HG03039 (cell line): ENCODE measurements at regions not wholly inside any gene's neighbourhood (a gene's known extent, or its start where the extent isn't known, plus 50 kb on each side); places are given as distances from the start of the nearest gene placed in this dataset.

Experiments used
- ATAC-seq: cut with Tn5 transposase; IDR thresholded peaks from one replicate; pipeline ENCODE4 v1.9.1; 2021; ENCODE audit warnings: mild to moderate bottlenecking, moderate library complexity; ENCODE audit not compliant: unreplicated experiment

DNA sequence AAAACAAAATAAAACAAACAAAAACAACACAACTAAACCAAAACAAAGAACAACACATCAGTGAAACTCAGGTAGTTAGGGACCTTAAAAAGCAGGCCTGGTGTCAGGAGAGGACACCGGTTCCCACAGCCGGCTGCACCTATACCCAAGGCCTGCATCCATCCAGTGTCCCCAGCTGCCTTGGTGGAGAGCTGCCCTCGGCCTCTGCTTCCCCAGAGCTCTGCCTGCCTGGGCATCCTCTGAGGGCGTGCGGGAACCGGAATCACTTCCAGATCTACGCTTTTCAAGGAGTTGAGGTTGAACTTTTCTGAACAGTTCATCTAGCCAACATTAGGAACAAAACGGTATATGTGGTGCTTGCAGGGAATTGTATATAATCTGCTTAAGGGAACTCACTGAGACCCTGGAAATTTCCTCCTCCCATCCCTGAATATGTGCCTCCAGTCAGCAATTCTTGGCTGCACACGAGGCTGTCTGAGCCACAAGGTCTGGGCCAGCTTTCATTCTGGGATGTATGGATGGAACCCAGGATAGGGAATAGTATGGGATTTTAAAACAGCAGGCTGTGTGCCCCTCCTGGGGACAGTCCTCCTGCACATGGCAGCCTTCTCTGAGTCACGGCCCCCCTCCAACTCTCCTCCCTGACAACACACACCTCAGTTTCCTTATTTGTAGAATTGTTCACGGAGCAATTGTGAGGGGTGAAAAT lies 319.0 kb upstream of the RTL1 start:
- ATAC-seq, result no peak

GRCh38 chr14:101223127-101223526 lies 319.6 kb upstream of the RTL1 start:
- no peak for ATAC-seq

GRCh38 chr14:101223561-101224162 lies 320.1 kb upstream of the RTL1 start:
- no peak for ATAC-seq

- no peak for ATAC-seq
Observed at GRCh38 chr14:101224356-101225156, 321.0 kb upstream of the RTL1 start.

DNA sequence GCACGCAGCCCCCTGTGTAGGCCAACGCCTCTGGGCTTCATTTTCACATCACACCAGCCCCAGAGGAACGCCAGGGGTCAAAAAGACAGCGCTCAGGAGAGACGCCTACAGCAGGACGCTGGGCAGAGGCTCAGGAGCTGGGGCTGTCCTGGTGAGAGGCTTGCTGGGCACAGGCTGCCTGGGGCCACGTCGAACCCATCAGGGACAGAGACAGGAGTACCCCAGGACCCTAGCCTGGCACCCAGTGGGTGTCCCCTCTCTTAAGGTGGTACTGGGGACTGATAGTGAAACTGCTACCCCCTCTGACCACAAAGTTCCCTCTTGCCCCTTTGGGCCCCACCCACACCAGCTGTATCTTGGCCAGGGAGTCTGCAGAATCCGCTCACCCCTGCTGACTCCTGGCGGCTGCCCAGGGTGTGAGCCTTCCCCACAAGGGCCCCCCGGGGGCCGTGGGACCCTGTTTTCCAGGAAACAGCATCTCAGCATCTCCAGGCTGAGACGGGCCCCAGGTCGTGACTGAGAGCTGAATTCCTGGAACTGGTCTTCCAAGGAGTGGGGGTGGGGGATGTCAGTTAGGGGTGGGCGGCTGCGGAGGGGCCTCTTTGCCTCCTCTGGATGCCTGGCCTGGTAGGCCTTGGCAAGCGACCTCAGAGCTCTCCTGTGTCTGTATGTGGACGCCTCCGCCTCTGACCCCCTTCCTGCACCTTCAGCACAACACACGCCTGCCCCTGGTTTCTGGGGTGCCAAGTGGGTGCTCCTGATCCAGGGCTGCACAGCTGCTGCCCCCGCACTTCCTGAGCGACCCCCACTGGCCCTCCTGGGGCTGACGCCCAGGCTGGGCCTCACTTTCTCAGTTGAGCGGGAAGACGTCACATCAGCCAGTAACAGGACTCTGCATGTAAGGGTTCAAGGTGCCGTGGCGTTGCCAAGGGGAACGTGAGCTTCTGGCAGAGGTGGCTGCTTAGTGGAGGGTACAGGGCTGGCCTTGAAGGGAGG lies 321.9 kb upstream of the RTL1 start:
- no peak for ATAC-seq

- no peak for ATAC-seq
Observed at GRCh38 chr14:101226265-101226602, 322.7 kb upstream of the RTL1 start.

GRCh38 chr14:101226603-101227425 lies 323.3 kb upstream of the RTL1 start:
- no peak for ATAC-seq

- ATAC-seq, result no peak
Observed at GRCh38 chr14:101227611-101228594, 324.4 kb upstream of the RTL1 start.

- ATAC-seq, result no peak
Observed at GRCh38 chr14:101228949-101229541, 325.5 kb upstream of the RTL1 start.

DNA sequence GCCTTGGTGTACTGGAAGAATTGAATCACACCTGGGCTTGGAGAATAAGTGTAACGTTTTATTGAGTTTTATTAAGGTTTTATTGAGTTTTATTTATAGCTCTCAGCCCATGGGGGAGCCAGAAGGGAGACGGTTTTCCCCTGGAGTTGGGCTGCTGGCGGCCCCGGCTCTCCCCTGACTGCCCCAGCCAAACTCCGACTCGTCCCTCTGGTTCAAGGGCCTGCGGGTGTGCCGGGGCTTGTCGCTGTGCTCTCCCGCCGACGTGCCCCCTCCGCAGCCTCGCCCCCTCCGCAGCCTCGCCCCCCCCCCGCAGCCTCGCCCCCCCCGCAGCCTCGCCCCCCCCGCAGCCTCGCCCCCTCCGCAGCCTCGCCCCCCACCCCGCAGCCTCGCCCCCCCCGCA lies 326.1 kb upstream of the RTL1 start:
- ATAC-seq, result no peak

DNA sequence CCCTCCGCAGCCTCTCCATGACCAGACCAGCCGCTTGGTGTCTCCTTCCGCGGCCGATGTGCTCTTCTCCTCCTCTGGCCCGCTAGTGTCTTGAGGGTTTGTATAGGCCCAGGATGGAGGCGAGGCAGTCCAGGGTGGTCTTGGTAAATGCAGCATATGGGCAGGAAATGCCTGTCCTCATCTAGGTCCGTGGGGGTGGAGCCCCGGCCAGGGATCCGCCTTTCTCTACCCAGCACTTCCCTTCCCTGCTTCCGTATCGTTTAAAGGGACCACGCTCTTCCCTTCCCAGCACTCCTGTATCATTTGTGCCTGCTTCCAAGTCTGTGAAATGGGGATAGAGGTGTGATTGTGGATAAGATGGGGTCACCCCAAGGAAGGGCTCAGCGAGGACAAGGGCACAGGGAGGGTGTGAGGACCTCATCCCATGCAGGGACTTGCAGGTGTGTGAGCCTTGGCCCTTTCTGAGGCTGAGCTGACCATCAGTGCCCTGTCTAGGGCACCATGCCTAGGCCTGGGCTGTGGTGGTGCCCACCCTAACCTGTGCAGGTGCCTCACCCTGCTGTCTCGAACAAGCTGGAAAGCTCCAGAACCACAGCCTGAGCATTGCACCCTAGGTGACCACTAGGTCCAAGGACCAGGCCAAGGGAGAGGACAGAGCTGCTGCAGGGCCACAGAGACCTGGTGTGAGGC lies 326.8 kb upstream of the RTL1 start:
- no peak for ATAC-seq

GRCh38 chr14:101230851-101231550 lies 327.5 kb upstream of the RTL1 start:
- ATAC-seq, result no peak

- ATAC-seq, result no peak
Observed at GRCh38 chr14:101231828-101232227, 328.3 kb upstream of the RTL1 start.

DNA sequence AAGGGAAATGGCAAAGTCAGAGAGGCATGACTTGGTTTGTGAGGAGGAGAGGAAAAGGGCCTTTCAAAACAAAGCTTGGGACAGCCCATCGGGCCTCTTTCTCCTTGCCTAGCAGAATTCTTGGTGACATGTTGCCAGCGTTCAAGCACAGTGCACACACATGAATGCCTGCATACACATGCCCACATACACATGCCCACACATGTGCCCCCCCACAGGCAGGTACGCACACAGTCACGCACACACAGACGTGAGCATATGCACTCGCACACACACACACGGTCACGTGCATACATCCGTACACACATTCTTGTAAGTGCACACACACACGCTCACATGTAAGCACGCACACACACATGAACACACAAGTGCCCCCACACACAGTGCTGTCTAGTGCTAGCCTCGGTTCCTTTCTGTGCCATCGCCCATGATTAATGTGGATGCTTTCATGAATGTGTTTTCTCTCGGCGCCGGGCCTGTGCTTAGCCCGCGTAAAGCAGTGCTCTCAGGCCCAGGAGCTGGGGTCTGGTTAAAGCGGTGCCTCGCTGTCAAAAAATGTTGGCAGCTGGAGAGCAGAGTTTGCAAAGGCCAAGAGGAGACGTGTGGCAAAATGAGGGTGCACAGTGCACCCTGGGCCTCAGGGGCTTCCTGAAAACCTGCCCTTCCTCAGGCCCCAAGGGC lies 328.8 kb upstream of the DIO3 start:
- no peak for ATAC-seq

GRCh38 chr14:101233021-101233366 lies 328.3 kb upstream of the DIO3 start:
- ATAC-seq, result no peak

DNA sequence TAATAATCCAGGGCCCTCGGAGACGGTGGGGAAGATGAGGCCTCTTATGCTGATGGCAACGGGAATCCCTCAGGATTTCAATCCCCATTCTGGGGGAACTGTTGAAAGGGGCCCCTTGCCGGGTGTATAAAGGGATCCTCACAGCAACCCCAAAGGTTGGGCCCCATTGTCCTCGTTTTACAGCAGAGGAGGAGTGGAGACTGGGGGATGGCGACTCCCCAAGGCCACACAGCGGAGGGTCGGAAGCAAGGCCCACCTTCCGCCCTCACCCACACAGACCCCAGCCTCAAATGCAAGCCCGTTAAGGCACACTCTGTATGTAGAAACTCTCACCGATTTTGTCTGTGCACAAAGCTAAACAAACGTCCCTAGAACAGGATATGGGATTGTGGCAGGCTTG lies 327.9 kb upstream of the DIO3 start:
- no peak for ATAC-seq

- ATAC-seq, result no peak
Observed at GRCh38 chr14:101233808-101234207, 327.5 kb upstream of the DIO3 start.
